ENCODE measurements at regions not wholly inside any gene's neighbourhood (a gene's known extent, or its start where the extent isn't known, plus 50 kb on each side); places are given as distances from the start of the nearest gene placed in this dataset.

DNA sequence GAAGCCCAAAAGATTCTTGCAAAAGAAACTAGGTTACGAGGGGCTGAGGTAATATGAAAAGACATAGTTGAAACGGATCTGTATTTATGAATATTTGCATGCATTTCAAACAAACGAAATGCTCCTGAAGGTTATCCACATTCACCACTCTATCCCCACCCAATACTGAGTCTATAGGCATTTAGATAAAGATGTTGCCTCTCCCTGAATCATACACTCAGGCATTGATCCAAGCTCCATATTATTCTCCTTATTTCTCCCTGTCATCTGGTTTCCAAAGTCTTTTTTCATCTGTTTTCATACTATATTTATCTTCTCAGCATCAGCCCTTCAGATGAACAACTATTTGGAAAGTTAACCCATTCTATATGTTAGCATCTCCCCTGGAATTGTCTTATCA lies 492.5 kb upstream of the TGFBR2 start:
- no peak for DNase-seq
- Mint-ChIP-seq H3K4me3 (no peak overlapping the region), H3K27me3 (peaks cover 2% of the 10 kb centered on the region in 2 donors), H3K36me3 (no peaks in the 10 kb centered on the region), H3K9me3 (no peaks in the 10 kb centered on the region), H3K27ac (no peak overlapping the region), H3K4me1 (no peaks in the 10 kb centered on the region)
- H3K27ac ChIP-seq (ENCODE audit: low read depth, low read length) = no peak overlapping the region
- ChIA-PET POLR2A (ENCODE audit: partially characterized antibody) (no interaction called here), CTCF (ENCODE audit: partially characterized antibody) (interaction anchor here (0.9 to 1.9 kb wide), 7 partner anchors 16 to 644 kb away, joined by 3 to 29 read pairs (median 4); no protein-coding TSS in a partner anchor)
- H3K36me3 ChIP-seq (ENCODE audit: insufficient read depth, low read length) = no peaks in the 10 kb centered on the region
- no peaks in the 10 kb centered on the region for H3K9me3 ChIP-seq (ENCODE audit: control insufficient read depth in 1 of 2, low read length in 2 of 2)
- no peak overlapping the region for H3K4me3 ChIP-seq (ENCODE audit: low read length in 2 of 2)
- intact Hi-C loops (cut with micrococcal nuclease) = loop anchor here (1.0 to 2.0 kb wide), 5 partner anchors 85 to 1019 kb away; no protein-coding TSS in a partner anchor
- no peaks in the 10 kb centered on the region for H3K4me1 ChIP-seq (ENCODE audit: insufficient read depth, low read length)
- no peaks in the 10 kb centered on the region for H3K27me3 ChIP-seq (ENCODE audit: insufficient read depth, low read length)

DNA sequence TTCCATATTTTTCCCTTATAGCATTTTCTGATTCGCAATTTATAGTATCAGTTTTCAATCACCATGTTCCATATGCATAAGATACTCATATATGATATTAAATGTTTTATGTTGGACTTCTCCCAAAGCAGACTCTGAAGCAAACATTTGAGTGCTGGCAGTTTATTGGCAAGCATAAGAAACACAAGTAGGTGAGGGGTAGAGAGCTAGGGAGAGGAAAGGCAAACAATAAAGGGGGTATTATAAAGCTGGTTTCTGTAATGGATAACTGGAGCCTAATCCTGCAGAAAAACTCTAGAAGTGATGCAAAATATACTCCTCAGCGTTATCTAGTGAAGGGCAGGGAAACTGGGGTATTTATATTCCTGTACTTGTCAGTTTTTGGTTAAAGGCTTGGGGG lies 491.5 kb upstream of the TGFBR2 start:
- H3K36me3 ChIP-seq (ENCODE audit: insufficient read depth, low read length) = no peaks in the 10 kb centered on the region
- no peak overlapping the region for H3K27ac ChIP-seq (ENCODE audit: low read depth, low read length)
- no peak overlapping the region for H3K4me3 Mint-ChIP-seq
- no peaks in the 10 kb centered on the region for H3K36me3 Mint-ChIP-seq
- DNase-seq = no peak
- H3K27me3 Mint-ChIP-seq = peaks cover 0 to 7% of the 10 kb centered on the region in 2 donors
- no peak overlapping the region for H3K27ac Mint-ChIP-seq
- H3K4me1 ChIP-seq (ENCODE audit: insufficient read depth, low read length) = no peaks in the 10 kb centered on the region
- H3K4me1 Mint-ChIP-seq = no peaks in the 10 kb centered on the region
- no peaks in the 10 kb centered on the region for H3K9me3 Mint-ChIP-seq
- ChIA-PET CTCF (ENCODE audit: partially characterized antibody) (interaction anchor here (1.3 to 1.9 kb wide), 3 partner anchors 84 to 636 kb away, joined by 5 to 8 read pairs (median 7); no protein-coding TSS in a partner anchor), POLR2A (ENCODE audit: partially characterized antibody) (no interaction called here)
- no peak overlapping the region for H3K4me3 ChIP-seq (ENCODE audit: low read length in 2 of 2)
- H3K9me3 ChIP-seq (ENCODE audit: control insufficient read depth in 1 of 2, low read length in 2 of 2) = no peaks in the 10 kb centered on the region
- H3K27me3 ChIP-seq (ENCODE audit: insufficient read depth, low read length) = no peaks in the 10 kb centered on the region
- intact Hi-C loops (cut with micrococcal nuclease) = no loop called here

DNA sequence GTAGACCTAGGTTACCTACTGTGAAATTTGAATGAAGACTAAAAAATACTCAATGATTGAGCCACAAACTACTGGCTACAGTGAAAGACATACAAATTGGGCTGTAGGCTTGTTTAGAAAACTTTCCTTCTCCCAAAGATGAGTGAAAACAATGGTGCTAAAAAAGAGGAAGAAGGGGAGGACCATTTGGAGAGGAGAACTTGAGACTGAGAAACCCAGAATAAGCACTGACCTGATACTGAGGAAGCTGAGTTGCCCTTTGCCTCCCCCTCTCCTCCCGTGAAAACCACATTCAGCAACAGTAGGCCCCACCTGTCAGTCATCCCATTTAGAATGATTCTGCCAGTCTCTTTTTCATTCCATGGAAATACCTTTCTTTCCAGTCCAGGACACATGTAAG lies 484.0 kb upstream of the TGFBR2 start:
- CTCF ChIA-PET (ENCODE audit: partially characterized antibody) = no interaction called here
- H3K4me1 ChIP-seq (ENCODE audit: insufficient read depth, low read length) = no peaks in the 10 kb centered on the region
- intact Hi-C loops (cut with micrococcal nuclease) = no loop called here
- Mint-ChIP-seq H3K36me3 (no peaks in the 10 kb centered on the region), H3K9me3 (peaks cover 0 to 4% (median 0%) of the 10 kb centered on the region in 8 donors), H3K4me3 (no peak overlapping the region), H3K27ac (no peak overlapping the region), H3K27me3 (peaks cover 4 to 11% of the 10 kb centered on the region in 2 donors), H3K4me1 (no peaks in the 10 kb centered on the region)
- no peaks in the 10 kb centered on the region for H3K27me3 ChIP-seq (ENCODE audit: insufficient read depth, low read length)
- no peaks in the 10 kb centered on the region for H3K9me3 ChIP-seq (ENCODE audit: control insufficient read depth in 1 of 2, low read length in 2 of 2)
- H3K36me3 ChIP-seq (ENCODE audit: insufficient read depth, low read length) = no peaks in the 10 kb centered on the region
- POLR2A ChIA-PET (ENCODE audit: partially characterized antibody) = no interaction called here
- H3K27ac ChIP-seq (ENCODE audit: low read depth, low read length) = no peak overlapping the region
- DNase-seq = no peak
- no peak overlapping the region for H3K4me3 ChIP-seq (ENCODE audit: low read length in 2 of 2)

DNA sequence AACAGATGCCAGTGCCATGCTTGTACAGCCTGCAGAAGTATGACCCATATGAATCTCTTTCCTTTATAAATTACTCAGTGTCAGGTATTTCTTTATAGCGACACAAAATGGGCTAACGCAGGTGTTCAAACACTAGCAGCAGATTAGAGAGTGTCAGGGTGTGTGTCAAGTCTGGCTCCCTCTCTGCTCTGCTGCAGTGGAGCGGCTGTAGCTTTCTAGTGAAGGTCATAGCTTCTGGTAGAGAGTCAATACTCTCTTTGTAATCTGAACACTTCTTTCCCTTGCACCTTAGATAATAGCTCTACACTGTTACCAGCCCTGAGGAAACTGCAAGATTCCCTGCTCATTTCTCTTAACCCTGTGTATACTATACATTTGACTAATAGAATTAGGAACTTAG lies 483.2 kb upstream of the TGFBR2 start:
- H3K27me3 Mint-ChIP-seq = peaks cover 4 to 10% of the 10 kb centered on the region in 2 donors
- H3K36me3 ChIP-seq (ENCODE audit: insufficient read depth, low read length) = no peaks in the 10 kb centered on the region

DNA sequence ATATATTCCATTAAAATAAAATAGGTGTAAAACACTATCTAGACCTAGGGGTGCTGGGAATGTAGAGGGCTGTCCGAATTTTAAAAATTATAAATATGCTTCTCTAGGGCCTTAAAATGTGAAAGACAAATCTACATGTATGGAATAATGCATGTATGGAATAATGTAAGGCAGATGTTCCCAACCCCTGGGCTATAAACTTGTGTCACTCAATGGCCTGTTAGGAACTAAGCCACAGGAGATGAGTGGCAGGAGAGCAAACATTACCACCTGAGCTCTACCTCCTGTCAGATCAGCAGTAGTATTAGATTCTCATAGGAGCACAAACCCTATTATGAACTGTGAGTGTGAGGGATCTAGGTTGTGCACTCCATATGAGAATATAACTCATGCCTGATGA lies 482.6 kb upstream of the TGFBR2 start:
- no peaks in the 10 kb centered on the region for H3K36me3 ChIP-seq (ENCODE audit: insufficient read depth, low read length)
- DNase-seq = no peak
- ChIA-PET POLR2A (ENCODE audit: partially characterized antibody) (no interaction called here), CTCF (ENCODE audit: partially characterized antibody) (no interaction called here)
- H3K9me3 ChIP-seq (ENCODE audit: control insufficient read depth in 1 of 2, low read length in 2 of 2) = no peaks in the 10 kb centered on the region
- H3K36me3 Mint-ChIP-seq = peaks cover 0 to 3% of the 10 kb centered on the region in 2 donors
- H3K4me1 Mint-ChIP-seq = no peaks in the 10 kb centered on the region
- H3K4me1 ChIP-seq (ENCODE audit: insufficient read depth, low read length) = no peaks in the 10 kb centered on the region
- H3K9me3 Mint-ChIP-seq = peaks cover 0 to 14% (median 3%) of the 10 kb centered on the region in 8 donors
- intact Hi-C loops (cut with micrococcal nuclease) = no loop called here
- H3K4me3 ChIP-seq (ENCODE audit: low read length in 2 of 2) = no peak overlapping the region
- H3K27ac Mint-ChIP-seq = no peak overlapping the region
- H3K4me3 Mint-ChIP-seq = no peak overlapping the region
- peaks cover 4 to 10% of the 10 kb centered on the region in 2 donors for H3K27me3 Mint-ChIP-seq
- H3K27ac ChIP-seq (ENCODE audit: low read depth, low read length) = no peak overlapping the region
- H3K27me3 ChIP-seq (ENCODE audit: insufficient read depth, low read length) = no peaks in the 10 kb centered on the region

More for the DNA sequence above, 483.2 kb upstream of the TGFBR2 start:
- Mint-ChIP-seq H3K27ac (no peak overlapping the region), H3K36me3 (peaks cover 0 to under 1% of the 10 kb centered on the region in 2 donors), H3K9me3 (peaks cover 0 to 10% (median 2%) of the 10 kb centered on the region in 8 donors), H3K4me3 (no peak overlapping the region), H3K4me1 (no peaks in the 10 kb centered on the region)
- intact Hi-C loops (cut with micrococcal nuclease) = no loop called here
- Histone ChIP-seq H3K4me3 (ENCODE audit: low read length in 2 of 2) (no peak overlapping the region), H3K27ac (ENCODE audit: low read depth, low read length) (no peak overlapping the region), H3K9me3 (ENCODE audit: control insufficient read depth in 1 of 2, low read length in 2 of 2) (no peaks in the 10 kb centered on the region), H3K27me3 (ENCODE audit: insufficient read depth, low read length) (no peaks in the 10 kb centered on the region), H3K4me1 (ENCODE audit: insufficient read depth, low read length) (no peaks in the 10 kb centered on the region)
- CTCF ChIA-PET (ENCODE audit: partially characterized antibody) = no interaction called here
- POLR2A ChIA-PET (ENCODE audit: partially characterized antibody) = no interaction called here
- DNase-seq = no peak

DNA sequence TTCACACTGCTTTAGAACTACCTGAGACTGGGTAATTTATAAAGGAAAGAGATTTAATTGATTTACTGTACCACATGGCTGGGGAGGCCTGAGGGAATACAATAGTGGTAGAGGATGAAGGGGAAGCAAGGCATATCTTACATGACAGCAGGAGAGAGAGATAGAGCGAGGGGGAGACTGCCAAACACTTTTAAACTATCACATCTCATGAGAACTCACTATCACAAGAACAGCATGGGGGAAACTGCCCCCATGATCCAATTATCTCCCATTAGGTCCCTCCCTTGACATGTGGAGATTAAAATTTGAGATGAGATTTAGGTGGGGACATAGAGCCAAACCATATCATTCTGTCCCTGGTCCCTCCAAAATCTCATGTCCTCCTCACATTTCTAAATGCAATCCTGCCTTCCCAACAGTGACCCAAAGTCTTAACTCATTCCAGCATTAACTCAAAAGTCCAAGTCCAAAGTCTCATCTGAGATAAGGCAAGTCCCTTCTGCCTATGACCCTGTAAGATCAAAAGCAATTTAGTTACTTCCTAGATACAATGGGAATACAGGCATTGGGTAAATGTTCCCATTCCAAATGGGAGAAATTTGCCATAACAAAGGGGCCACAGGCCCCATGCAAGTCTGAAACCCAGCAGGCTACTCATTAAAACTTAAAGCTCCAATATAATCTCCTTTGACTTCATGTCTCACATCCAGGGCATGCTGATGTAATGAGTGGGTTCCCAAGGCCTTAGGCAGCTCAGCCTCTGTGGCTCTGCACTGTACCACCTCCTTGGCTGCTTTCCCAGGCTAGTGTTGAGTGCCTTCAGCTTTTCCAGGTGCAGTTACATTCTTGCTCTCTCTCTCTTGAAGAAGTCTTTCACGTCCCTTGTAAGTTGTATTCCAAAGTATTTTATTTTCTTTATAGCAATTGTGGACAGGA lies 481.7 kb upstream of the TGFBR2 start:
- Histone ChIP-seq H3K27ac (ENCODE audit: low read depth, low read length) (no peak overlapping the region), H3K27me3 (ENCODE audit: insufficient read depth, low read length) (no peaks in the 10 kb centered on the region), H3K36me3 (ENCODE audit: insufficient read depth, low read length) (no peaks in the 10 kb centered on the region), H3K4me1 (ENCODE audit: insufficient read depth, low read length) (no peaks in the 10 kb centered on the region), H3K9me3 (ENCODE audit: control insufficient read depth in 1 of 2, low read length in 2 of 2) (no peaks in the 10 kb centered on the region), H3K4me3 (ENCODE audit: low read length in 2 of 2) (no peak overlapping the region)
- CTCF ChIA-PET (ENCODE audit: partially characterized antibody) = no interaction called here
- H3K27ac Mint-ChIP-seq = no peak overlapping the region
- intact Hi-C loops (cut with micrococcal nuclease) = no loop called here
- H3K4me1 Mint-ChIP-seq = no peaks in the 10 kb centered on the region
- peaks cover 0 to 3% of the 10 kb centered on the region in 2 donors for H3K36me3 Mint-ChIP-seq
- DNase-seq = no peak
- H3K27me3 Mint-ChIP-seq = peaks cover 4 to 6% of the 10 kb centered on the region in 2 donors
- POLR2A ChIA-PET (ENCODE audit: partially characterized antibody) = no interaction called here
- H3K9me3 Mint-ChIP-seq = peaks cover 0 to 14% (median 3%) of the 10 kb centered on the region in 8 donors
- no peak overlapping the region for H3K4me3 Mint-ChIP-seq

DNA sequence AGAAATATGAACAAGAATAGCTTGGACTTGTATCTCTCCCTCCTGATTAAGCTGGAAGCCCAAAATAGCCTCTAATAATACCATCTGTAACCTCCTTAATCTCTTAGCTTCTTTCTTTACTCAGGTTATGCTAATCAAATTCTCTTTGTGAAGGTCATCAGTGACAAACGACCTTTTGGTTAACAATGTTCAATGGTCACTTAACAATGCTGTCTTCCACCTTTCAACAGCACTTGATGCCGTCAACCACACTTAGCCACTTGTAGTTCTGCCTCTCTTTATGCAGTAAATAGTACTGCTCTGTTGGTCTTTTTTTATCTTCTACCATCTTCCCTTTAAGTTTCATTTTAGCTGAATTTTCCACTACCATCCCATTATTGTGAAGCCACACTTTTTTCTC lies 476.6 kb upstream of the TGFBR2 start:
- no peak for DNase-seq
- H3K27ac Mint-ChIP-seq = no peak overlapping the region
- intact Hi-C loops (cut with micrococcal nuclease) = no loop called here
- Histone ChIP-seq H3K4me1 (ENCODE audit: insufficient read depth, low read length) (no peaks in the 10 kb centered on the region), H3K36me3 (ENCODE audit: insufficient read depth, low read length) (no peaks in the 10 kb centered on the region), H3K27ac (ENCODE audit: low read depth, low read length) (no peak overlapping the region), H3K9me3 (ENCODE audit: control insufficient read depth in 1 of 2, low read length in 2 of 2) (no peaks in the 10 kb centered on the region), H3K27me3 (ENCODE audit: insufficient read depth, low read length) (no peaks in the 10 kb centered on the region), H3K4me3 (ENCODE audit: low read length in 2 of 2) (no peak overlapping the region)
- peaks cover 0 to 14% (median 4%) of the 10 kb centered on the region in 8 donors for H3K9me3 Mint-ChIP-seq
- ChIA-PET CTCF (ENCODE audit: partially characterized antibody) (interaction anchor here (1.4 kb wide), 1 partner anchor 16 kb away, joined by 4 read pairs; no protein-coding TSS in a partner anchor), POLR2A (ENCODE audit: partially characterized antibody) (no interaction called here)
- H3K4me1 Mint-ChIP-seq = no peaks in the 10 kb centered on the region
- H3K36me3 Mint-ChIP-seq = peaks cover 0 to 3% of the 10 kb centered on the region in 2 donors
- peaks cover 3 to 5% of the 10 kb centered on the region in 2 donors for H3K27me3 Mint-ChIP-seq
- no peak overlapping the region for H3K4me3 Mint-ChIP-seq
